ENCODE measurements at regions not wholly inside any gene's neighbourhood (a gene's known extent, or its start where the extent isn't known, plus 50 kb on each side); places are given as distances from the start of the nearest gene placed in this dataset.

DNA sequence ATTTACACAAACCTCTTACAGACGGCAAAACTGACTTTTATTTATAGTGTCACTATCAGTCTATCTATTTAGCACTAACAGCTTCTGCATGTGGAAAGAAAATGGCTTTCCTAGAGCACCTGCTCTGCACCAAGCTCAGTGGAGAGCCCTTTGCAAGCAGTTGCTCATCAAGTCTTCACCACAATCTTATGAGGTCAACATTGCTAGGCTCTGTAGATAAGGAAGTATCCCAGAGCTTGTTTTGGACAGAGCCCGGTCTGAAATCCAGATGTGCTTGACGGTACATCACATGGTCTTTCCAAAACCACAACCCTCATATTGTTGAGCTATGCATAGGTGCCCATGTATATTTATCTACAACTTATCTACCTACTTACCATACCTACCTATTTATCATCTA lies 572.7 kb upstream of the CDH5 start:
- H3K36me3 ChIP-seq (ENCODE audit: control insufficient read depth, insufficient read depth, low read length), result no peaks in the 10 kb centered on the region
- H3K4me3 ChIP-seq (ENCODE audit: low read length), result no peak overlapping the region
- H3K27me3 ChIP-seq (ENCODE audit: control insufficient read depth, insufficient read depth, low read length, poor library complexity, severe bottlenecking), result no peaks in the 10 kb centered on the region
- H3K4me1 Mint-ChIP-seq, result no peaks in the 10 kb centered on the region
- no peak overlapping the region for H3K27ac Mint-ChIP-seq
- TF ChIP-seq, protein P1, sequence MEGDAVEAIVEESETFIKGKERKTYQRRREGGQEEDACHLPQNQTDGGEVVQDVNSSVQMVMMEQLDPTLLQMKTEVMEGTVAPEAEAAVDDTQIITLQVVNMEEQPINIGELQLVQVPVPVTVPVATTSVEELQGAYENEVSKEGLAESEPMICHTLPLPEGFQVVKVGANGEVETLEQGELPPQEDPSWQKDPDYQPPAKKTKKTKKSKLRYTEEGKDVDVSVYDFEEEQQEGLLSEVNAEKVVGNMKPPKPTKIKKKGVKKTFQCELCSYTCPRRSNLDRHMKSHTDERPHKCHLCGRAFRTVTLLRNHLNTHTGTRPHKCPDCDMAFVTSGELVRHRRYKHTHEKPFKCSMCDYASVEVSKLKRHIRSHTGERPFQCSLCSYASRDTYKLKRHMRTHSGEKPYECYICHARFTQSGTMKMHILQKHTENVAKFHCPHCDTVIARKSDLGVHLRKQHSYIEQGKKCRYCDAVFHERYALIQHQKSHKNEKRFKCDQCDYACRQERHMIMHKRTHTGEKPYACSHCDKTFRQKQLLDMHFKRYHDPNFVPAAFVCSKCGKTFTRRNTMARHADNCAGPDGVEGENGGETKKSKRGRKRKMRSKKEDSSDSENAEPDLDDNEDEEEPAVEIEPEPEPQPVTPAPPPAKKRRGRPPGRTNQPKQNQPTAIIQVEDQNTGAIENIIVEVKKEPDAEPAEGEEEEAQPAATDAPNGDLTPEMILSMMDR (conservative IDR thresholded peaks at IDR 0.05), result no peak
- no peaks in the 10 kb centered on the region for H3K9me3 Mint-ChIP-seq
- DNase-seq, result no peak
- WGBS, 2 experiments (ENCODE audit: insufficient coverage in 1 of 2, insufficient read length in 1 of 2), result 83 to 91% methylated on average over 3 of the region's 3 CpGs
- H3K4me3 Mint-ChIP-seq, result no peak overlapping the region
- H3K36me3 Mint-ChIP-seq (ENCODE audit: low read depth), result no peaks in the 10 kb centered on the region
- H3K9me3 ChIP-seq (ENCODE audit: control insufficient read depth, low read length), result no peaks in the 10 kb centered on the region
- no peaks in the 10 kb centered on the region for H3K4me1 ChIP-seq (ENCODE audit: control insufficient read depth, insufficient read depth, low read length)
- no peak overlapping the region for H3K9ac ChIP-seq (ENCODE audit: extremely low read depth, low read length, poor library complexity, severe bottlenecking)
- no peaks in the 10 kb centered on the region for H3K27me3 Mint-ChIP-seq (ENCODE audit: insufficient read depth)
- H3K27ac ChIP-seq (ENCODE audit: low read depth, low read length), result no peak overlapping the region

DNA sequence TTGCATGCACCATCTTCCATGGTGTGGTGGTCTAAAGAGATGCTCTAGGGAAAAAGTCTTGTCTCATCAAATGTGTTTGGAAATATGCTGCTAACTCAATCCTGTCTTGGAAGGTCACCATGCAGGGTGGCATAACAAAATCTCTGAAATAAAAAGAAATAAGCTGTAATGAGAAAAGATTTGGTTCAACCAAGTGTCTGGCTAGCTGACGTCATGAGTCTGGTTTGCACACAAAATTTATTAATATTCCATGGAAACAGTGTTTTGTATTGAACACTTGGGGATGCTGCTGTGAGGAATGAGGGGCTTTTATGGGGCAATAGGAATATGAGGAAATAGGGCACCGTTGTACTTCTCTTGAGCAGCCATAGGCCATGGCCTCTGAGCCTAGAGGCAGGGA lies 575.7 kb upstream of the CDH5 start:
- Histone ChIP-seq H3K4me3 (ENCODE audit: low read length) (no peak overlapping the region), H3K36me3 (ENCODE audit: control insufficient read depth, insufficient read depth, low read length) (no peaks in the 10 kb centered on the region), H3K27me3 (ENCODE audit: control insufficient read depth, insufficient read depth, low read length, poor library complexity, severe bottlenecking) (no peaks in the 10 kb centered on the region), H3K9me3 (ENCODE audit: control insufficient read depth, low read length) (no peaks in the 10 kb centered on the region), H3K9ac (ENCODE audit: extremely low read depth, low read length, poor library complexity, severe bottlenecking) (no peak overlapping the region), H3K4me1 (ENCODE audit: control insufficient read depth, insufficient read depth, low read length) (no peaks in the 10 kb centered on the region), H3K27ac (ENCODE audit: low read depth, low read length) (no peak overlapping the region)
- TF ChIP-seq, protein P1 (conservative IDR thresholded peaks at IDR 0.05), result no peak
- no peak for DNase-seq
- Mint-ChIP-seq H3K9me3 (no peaks in the 10 kb centered on the region), H3K27me3 (ENCODE audit: insufficient read depth) (peaks cover 4% of the 10 kb centered on the region), H3K27ac (no peak overlapping the region), H3K36me3 (ENCODE audit: low read depth) (no peaks in the 10 kb centered on the region), H3K4me1 (no peaks in the 10 kb centered on the region), H3K4me3 (no peak overlapping the region)
- WGBS, 2 experiments (ENCODE audit: insufficient coverage in 1 of 2, insufficient read length in 1 of 2), result 87 to 90% methylated on average over 1 to 2 of the region's 2 CpGs

DNA sequence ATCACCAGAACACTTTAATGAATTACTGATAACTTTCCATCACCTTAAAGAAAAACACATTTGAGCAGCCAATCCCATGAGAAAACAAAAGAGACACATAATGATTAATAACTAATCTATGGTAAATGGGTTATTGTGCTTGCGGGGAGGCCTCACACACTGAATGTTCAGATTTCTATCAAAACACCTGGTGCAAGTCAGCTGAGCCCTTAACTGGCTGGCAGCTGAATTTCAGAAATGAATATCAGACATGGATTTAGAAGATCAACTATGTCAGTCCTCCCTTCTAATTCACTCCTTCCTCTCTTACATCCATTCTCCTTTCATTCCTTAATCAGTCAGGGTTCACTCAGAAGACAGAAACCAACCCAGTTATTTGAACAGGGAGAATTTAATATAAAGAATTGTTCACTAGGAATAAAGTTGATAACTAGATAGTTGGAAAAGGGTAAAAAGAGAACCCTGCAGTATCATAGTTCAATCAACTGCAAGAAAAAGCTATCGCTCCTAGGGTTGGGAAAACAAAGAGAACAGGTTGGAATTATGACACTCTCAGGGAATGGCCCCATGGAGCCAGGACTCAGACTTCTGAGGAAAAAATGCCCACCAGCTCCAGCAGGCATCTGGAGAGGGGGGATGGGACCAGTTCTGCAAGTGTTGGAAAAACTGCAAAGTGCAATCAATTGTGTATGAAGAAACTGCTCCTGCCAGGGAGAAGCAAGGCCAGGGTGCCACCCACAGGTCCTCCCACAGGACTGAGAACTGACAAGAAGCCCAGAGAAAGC lies 577.1 kb upstream of the CDH5 start:
- no peak for DNase-seq
- Histone ChIP-seq H3K4me1 (ENCODE audit: control insufficient read depth, insufficient read depth, low read length) (no peaks in the 10 kb centered on the region), H3K9ac (ENCODE audit: extremely low read depth, low read length, poor library complexity, severe bottlenecking) (no peak overlapping the region), H3K4me3 (ENCODE audit: low read length) (no peak overlapping the region), H3K36me3 (ENCODE audit: control insufficient read depth, insufficient read depth, low read length) (no peaks in the 10 kb centered on the region), H3K9me3 (ENCODE audit: control insufficient read depth, low read length) (no peaks in the 10 kb centered on the region), H3K27me3 (ENCODE audit: control insufficient read depth, insufficient read depth, low read length, poor library complexity, severe bottlenecking) (no peaks in the 10 kb centered on the region), H3K27ac (ENCODE audit: low read depth, low read length) (no peak overlapping the region)
- Mint-ChIP-seq H3K36me3 (ENCODE audit: low read depth) (no peaks in the 10 kb centered on the region), H3K4me3 (no peak overlapping the region), H3K27ac (no peak overlapping the region), H3K4me1 (no peaks in the 10 kb centered on the region), H3K9me3 (no peaks in the 10 kb centered on the region), H3K27me3 (ENCODE audit: insufficient read depth) (peaks cover 7% of the 10 kb centered on the region)
- TF ChIP-seq, protein P1 (conservative IDR thresholded peaks at IDR 0.05), result no peak
- 98 to 100% methylated on average over 1 to 2 of the region's 2 CpGs for WGBS, 2 experiments (ENCODE audit: insufficient coverage in 1 of 2, insufficient read length in 1 of 2)

Measured in endodermal cell (in vitro differentiated cells).